Lung (tissue), 11 donors: ENCODE measurements at regions not wholly inside any gene's neighbourhood (a gene's known extent, or its start where the extent isn't known, plus 50 kb on each side); places are given as distances from the start of the nearest gene placed in this dataset.

ENCODE experiments used
- ATAC-seq: fragments of 200-7000 bp; cut with Tn5 transposase; one replicate; pipeline ENCODE4 v1.9.1; 2020; ENCODE audit warnings: moderate number of reproducible peaks; ENCODE audit not compliant: insufficient read depth, low FRiP score
- DNase-seq, 3 donors: peaks; one replicate each; pipeline ENCODE4 v3.0.0-alpha.2; 2013 to 2017
- H3K27ac ChIP-seq, 2 donors: one replicate each; pipeline ENCODE4 v1.5.1; 2013; ENCODE audit warnings: mild to moderate bottlenecking in 2 of 2, moderate library complexity in 2 of 2, control low read depth in 1 of 2, inconsistent platforms in 1 of 2, low read depth in 1 of 2, low read length in 1 of 2
- H3K27me3 ChIP-seq, 3 donors: one replicate each; pipeline ENCODE4 v1.5.1; 2013; ENCODE audit warnings: low read length in 2 of 3; ENCODE audit not compliant: control insufficient read depth in 3 of 3, insufficient read depth in 3 of 3
- H3K36me3 ChIP-seq, 4 donors: one replicate each; pipeline ENCODE4 v1.5.1; 2013; ENCODE audit warnings: low read length in 4 of 4, mild to moderate bottlenecking in 1 of 4, moderate library complexity in 1 of 4; ENCODE audit not compliant: control insufficient read depth in 4 of 4, insufficient read depth in 4 of 4
- H3K4me1 ChIP-seq, 5 donors: one replicate each; pipeline ENCODE4 v1.5.1; 2013; ENCODE audit warnings: low read length in 5 of 5, mild to moderate bottlenecking in 2 of 5, moderate library complexity in 1 of 5; ENCODE audit not compliant: control insufficient read depth in 5 of 5, insufficient read depth in 5 of 5
- H3K4me3 ChIP-seq: one replicate; pipeline ENCODE4 v1.5.1; 2013; ENCODE audit warnings: mild to moderate bottlenecking, control low read depth, moderate library complexity
- H3K9ac ChIP-seq, 2 donors: one replicate each; pipeline ENCODE4 v1.5.1; 2013; ENCODE audit warnings: low read length in 2 of 2, control low read depth in 1 of 2; ENCODE audit not compliant: insufficient read depth in 1 of 2
- H3K9me3 ChIP-seq, 4 donors: one replicate each; pipeline ENCODE4 v1.5.1; 2013; ENCODE audit warnings: low read length in 3 of 4, mild to moderate bottlenecking in 1 of 4, moderate library complexity in 1 of 4; ENCODE audit not compliant: control insufficient read depth in 4 of 4, insufficient read depth in 3 of 4
- CTCF ChIP-seq: IDR thresholded peaks from 2 replicates; pipeline ENCODE4 v1.5.1; 2012; ENCODE audit warnings: mild to moderate bottlenecking; ENCODE audit errors: control extremely low read depth, extremely low read depth
- WGBS, 2 donors: extraction: QIAGEN DNeasy Blood & Tissue Kit; methylation state at CpG; one replicate each; pipeline ENCODE4 v1.1.7; 2013; 5-methylcytosine and 5-hydroxymethylcytosine counted together
- donor health status: control.
- donor health status: control.
- donor health status: Bipolar disorder and iron deficiency.
- donor health status: healthy.
- donor health status: DM: yes; HTN: yes; CAD: no.

DNA sequence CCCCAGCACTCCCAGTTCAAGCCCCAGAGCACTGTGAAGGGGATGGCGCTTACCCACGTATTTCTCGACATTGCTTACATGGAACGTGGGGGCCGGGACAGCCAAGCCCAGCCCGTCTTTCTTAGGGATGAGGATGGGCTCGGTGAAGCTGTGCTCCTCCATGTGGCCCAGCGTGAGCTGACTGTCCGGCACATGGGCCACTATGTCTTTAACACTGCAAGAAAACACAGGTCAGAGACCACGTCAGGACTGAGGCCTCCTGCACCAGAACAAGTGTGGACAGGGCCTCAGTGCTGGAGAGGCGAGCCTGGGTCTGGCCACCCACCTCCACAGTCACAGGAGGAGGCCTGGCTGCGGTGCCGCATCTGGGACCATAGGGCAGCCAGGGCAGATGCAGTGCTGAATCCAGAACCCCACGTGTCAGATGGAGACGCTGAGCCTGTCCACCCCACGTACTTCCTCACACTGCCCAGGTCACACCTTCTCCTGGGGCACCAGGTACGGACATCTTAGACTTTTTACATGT is 125.2 kb downstream of the TUBA3C start:
- Histone ChIP-seq H3K9ac (no peak overlapping the region), H3K4me1 (no peaks in the 10 kb centered on the region), H3K4me3 (no peak overlapping the region), H3K27ac (no peak overlapping the region), H3K9me3 (peaks cover 2 to 19% (median 9%) of the 10 kb centered on the region in 4 donors), H3K36me3 (no peaks in the 10 kb centered on the region), H3K27me3 (no peaks in the 10 kb centered on the region)
- 88 to 90% methylated on average over 17 of the region's 17 CpGs for WGBS, 2 donors
- DNase-seq (no peak), ATAC-seq (no peak)
- TF ChIP-seq CTCF = no peak

DNA sequence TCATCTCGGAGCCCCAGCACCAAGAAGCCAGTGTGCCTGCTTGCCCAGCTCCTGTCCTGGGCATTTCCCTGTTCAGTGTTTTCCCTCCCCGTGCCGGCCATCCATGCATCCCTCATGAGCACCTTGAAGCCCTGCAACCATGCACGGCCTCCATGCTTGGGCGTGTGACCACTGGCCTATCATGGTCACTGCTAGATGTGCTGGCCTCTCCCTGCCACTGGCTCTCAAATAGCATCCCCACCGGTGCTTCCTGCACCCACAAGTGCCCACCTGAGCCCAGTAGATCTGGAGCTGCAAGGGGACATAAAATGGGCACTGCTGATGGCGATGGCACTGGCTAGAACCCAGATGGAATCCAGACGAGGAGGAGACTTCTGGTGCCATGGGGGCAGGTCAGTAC is 126.0 kb downstream of the TUBA3C start:
- peaks cover 2 to 17% (median 9%) of the 10 kb centered on the region in 4 donors for H3K9me3 ChIP-seq
- no peak for ATAC-seq
- 81 to 88% methylated on average over 8 of the region's 8 CpGs for WGBS, 2 donors

GRCh38 chr13:19053561-19053960 is 128.1 kb downstream of the TUBA3C start:
- no peak for DNase-seq
- H3K27ac ChIP-seq = no peak overlapping the region
- WGBS, 2 donors = 73 to 74% methylated on average over 6 of the region's 6 CpGs
- ATAC-seq = no peak
- no peak overlapping the region for H3K4me3 ChIP-seq
- no peaks in the 10 kb centered on the region for H3K4me1 ChIP-seq
- H3K27me3 ChIP-seq = no peaks in the 10 kb centered on the region
- no peak for TF ChIP-seq CTCF
- H3K9me3 ChIP-seq = peaks cover 2 to 15% (median 7%) of the 10 kb centered on the region in 4 donors
- H3K36me3 ChIP-seq = no peaks in the 10 kb centered on the region
- H3K9ac ChIP-seq = no peak overlapping the region

More for the DNA sequence above, 126.0 kb downstream of the TUBA3C start:
- TF ChIP-seq CTCF = no peak
- Histone ChIP-seq H3K36me3 (no peaks in the 10 kb centered on the region), H3K9ac (no peak overlapping the region), H3K4me3 (no peak overlapping the region), H3K4me1 (no peaks in the 10 kb centered on the region), H3K27me3 (no peaks in the 10 kb centered on the region), H3K27ac (no peak overlapping the region)
- DNase-seq = no peak

DNA sequence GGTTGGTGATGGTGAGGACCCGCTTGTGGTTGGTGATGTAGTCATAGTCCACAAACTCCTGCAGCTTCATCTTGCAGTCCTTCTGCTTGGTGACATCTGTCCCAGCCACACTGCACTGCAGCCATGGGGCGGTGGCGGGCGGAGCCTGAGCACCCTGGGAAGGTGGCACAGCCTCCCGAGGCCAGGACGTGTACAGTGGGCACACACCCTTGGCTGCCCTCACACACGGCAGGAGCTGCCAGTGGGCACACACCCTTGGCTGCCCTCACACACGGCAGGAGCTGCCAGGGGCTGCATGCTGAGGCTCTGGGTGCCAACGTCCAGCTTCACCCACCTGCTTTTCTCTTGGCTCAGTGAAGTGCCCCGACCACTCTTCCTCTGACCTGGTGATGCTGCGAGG is 128.7 kb downstream of the TUBA3C start:
- no peak for TF ChIP-seq CTCF
- 78 to 86% methylated on average over 11 of the region's 11 CpGs for WGBS, 2 donors
- Histone ChIP-seq H3K4me1 (no peaks in the 10 kb centered on the region), H3K36me3 (no peaks in the 10 kb centered on the region), H3K27me3 (no peaks in the 10 kb centered on the region), H3K9ac (no peak overlapping the region), H3K4me3 (no peak overlapping the region), H3K27ac (no peak overlapping the region), H3K9me3 (peaks cover 2 to 16% (median 7%) of the 10 kb centered on the region in 4 donors)
- DNase-seq (no peak), ATAC-seq (no peak)
